HepG2 (cell line): ENCODE measurements at regions not wholly inside any gene's neighbourhood (a gene's known extent, or its start where the extent isn't known, plus 50 kb on each side); places are given as distances from the start of the nearest gene placed in this dataset.

Source experiments
- DNMT3B ChIP-seq: conservative IDR thresholded peaks from 2 replicates; pipeline ENCODE4 v1.6.1; 2016; ENCODE audit warnings: missing biosample characterization, control low read depth
- GFI1 ChIP-seq: sonication (generic); formaldehyde crosslinking; IDR thresholded peaks from 2 replicates; pipeline ENCODE4 v1.5.0; 2020; ENCODE audit warnings: missing genetic modification reagents, mild to moderate bottlenecking, borderline replicate concordance
- HINFP ChIP-seq: sonication (generic); formaldehyde crosslinking; IDR thresholded peaks from 2 replicates; pipeline ENCODE4 v1.4.0; 2020; ENCODE audit warnings: low read depth, mild to moderate bottlenecking, missing genetic modification reagents
- HMGA1 ChIP-seq: sonication (generic); formaldehyde crosslinking; conservative IDR thresholded peaks from 2 replicates; pipeline ENCODE4 v1.4.0; 2020; ENCODE audit warnings: missing genetic modification reagents
- MYNN ChIP-seq: sonication (generic); formaldehyde crosslinking; IDR thresholded peaks from 2 replicates; pipeline ENCODE4 v1.4.0; 2020; ENCODE audit warnings: mild to moderate bottlenecking, low read depth, missing genetic modification reagents
- SMC3 ChIP-seq: IDR thresholded peaks from 2 replicates; pipeline ENCODE4 v1.6.1; 2011; ENCODE audit warnings: low read length, improper control_type of control experiment
- UBTF ChIP-seq: sonication (generic); formaldehyde crosslinking; IDR thresholded peaks from 2 replicates; pipeline ENCODE4 v1.4.0; 2020; ENCODE audit warnings: mild to moderate bottlenecking, missing genetic modification reagents
- ZFP36L2 ChIP-seq: sonication (generic); formaldehyde crosslinking; IDR thresholded peaks from 2 replicates; pipeline ENCODE4 v1.4.0; 2020; ENCODE audit warnings: missing genetic modification reagents
- ZFYVE20 ChIP-seq: sonication (generic); formaldehyde crosslinking; IDR thresholded peaks from 2 replicates; pipeline ENCODE4 v1.8.0; 2023; ENCODE audit warnings: low read depth, mild to moderate bottlenecking, moderate library complexity, missing genetic modification reagents, borderline replicate concordance
- ZNF101 ChIP-seq: sonication (generic); formaldehyde crosslinking; IDR thresholded peaks from 2 replicates; pipeline ENCODE4 v1.4.0; 2020; ENCODE audit warnings: mild to moderate bottlenecking, low read depth, missing genetic modification reagents, borderline replicate concordance
- ZNF431 ChIP-seq: sonication (generic); formaldehyde crosslinking; IDR thresholded peaks from 2 replicates; pipeline ENCODE4 v1.9.0; 2022; ENCODE audit warnings: missing genetic modification reagents, low read depth, mild to moderate bottlenecking, borderline replicate concordance
- ZNF510 ChIP-seq: sonication (generic); formaldehyde crosslinking; IDR thresholded peaks from 2 replicates; pipeline ENCODE4 v1.4.0; 2020; ENCODE audit warnings: low read depth, mild to moderate bottlenecking, missing genetic modification reagents
- ZNF564 ChIP-seq: sonication (generic); formaldehyde crosslinking; IDR thresholded peaks from 2 replicates; pipeline ENCODE4 v1.8.1; 2023; ENCODE audit warnings: mild to moderate bottlenecking, missing genetic modification reagents
- ZNF83 ChIP-seq: sonication (generic); formaldehyde crosslinking; IDR thresholded peaks from 2 replicates; pipeline ENCODE4 v1.4.0; 2020; ENCODE audit warnings: missing genetic modification reagents, mild to moderate bottlenecking, borderline replicate concordance
- TF ChIP-seq, protein P1 (sequence below): sonication (generic); formaldehyde crosslinking; IDR thresholded peaks from 2 replicates; pipeline ENCODE4 v1.5.0; 2020; ENCODE audit warnings: mild to moderate bottlenecking, missing genetic modification reagents
- TF ChIP-seq, protein P2 (sequence below): sonication (generic); formaldehyde crosslinking; conservative IDR thresholded peaks from 2 replicates; pipeline ENCODE4 v1.4.0; 2020; ENCODE audit warnings: mild to moderate bottlenecking, missing genetic modification reagents, moderate library complexity

DNA sequence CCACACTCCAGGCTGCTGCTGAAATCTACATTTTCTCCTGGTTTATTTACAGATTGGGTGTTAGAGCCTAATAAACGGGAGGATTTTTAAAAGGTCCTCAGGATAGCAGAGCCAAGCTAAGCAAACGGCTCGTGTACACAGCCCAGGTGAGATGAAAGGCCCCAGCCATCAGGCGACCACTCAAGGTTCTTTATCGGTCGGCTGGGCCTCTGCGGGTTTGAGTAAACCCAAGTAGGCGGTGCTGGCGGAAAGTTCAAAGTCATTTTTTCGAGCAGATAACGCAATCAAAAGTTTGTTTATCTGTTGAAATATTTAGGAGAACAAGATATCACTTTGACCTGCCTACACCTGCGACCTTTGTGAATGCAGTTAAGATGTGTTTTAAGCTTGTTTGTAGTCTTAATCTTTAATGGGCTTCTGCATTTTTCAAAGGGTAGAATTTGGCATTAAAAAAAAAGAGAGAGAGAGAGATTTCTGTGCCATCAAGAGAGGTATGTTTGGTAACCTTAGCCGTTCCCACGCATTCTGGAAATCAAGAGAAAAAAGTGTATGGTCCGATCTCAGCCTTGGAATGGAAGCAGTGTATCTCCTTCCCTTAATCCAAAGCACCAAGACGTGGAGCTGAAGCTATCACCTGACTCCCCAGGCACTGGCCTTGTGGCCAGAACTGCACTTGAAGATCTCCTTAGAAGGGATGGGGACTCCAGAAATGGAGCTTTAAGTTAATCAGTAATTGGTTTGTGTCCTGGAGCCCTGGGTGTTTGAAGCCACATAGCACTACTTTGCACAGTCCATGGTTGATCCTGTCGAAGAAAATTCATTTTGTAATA is 301.7 kb upstream of the IRX5 start (continued):
- TF ChIP-seq, protein P1, sequence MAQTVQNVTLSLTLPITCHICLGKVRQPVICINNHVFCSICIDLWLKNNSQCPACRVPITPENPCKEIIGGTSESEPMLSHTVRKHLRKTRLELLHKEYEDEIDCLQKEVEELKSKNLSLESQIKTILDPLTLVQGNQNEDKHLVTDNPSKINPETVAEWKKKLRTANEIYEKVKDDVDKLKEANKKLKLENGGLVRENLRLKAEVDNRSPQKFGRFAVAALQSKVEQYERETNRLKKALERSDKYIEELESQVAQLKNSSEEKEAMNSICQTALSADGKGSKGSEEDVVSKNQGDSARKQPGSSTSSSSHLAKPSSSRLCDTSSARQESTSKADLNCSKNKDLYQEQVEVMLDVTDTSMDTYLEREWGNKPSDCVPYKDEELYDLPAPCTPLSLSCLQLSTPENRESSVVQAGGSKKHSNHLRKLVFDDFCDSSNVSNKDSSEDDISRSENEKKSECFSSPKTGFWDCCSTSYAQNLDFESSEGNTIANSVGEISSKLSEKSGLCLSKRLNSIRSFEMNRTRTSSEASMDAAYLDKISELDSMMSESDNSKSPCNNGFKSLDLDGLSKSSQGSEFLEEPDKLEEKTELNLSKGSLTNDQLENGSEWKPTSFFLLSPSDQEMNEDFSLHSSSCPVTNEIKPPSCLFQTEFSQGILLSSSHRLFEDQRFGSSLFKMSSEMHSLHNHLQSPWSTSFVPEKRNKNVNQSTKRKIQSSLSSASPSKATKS: no peak
- TF ChIP-seq ZNF101 (CRISPR knock-in tag) (no peak), DNMT3B (CRISPR knock-in tag) (0 out of 2 replicates have a peak, but pooled peaks have one; percentile 57), ZNF510 (CRISPR knock-in tag) (no peak), HMGA1 (CRISPR knock-in tag) (no peak), ZNF431 (CRISPR knock-in tag) (no peak), SMC3 (no peak), HINFP (CRISPR knock-in tag) (no peak), ZNF564 (CRISPR knock-in tag) (no peak), ZFYVE20 (CRISPR knock-in tag) (no peak), GFI1 (CRISPR knock-in tag) (peak; percentile 98), UBTF (CRISPR knock-in tag) (peak; percentile 46; the same call in 1 of the 2 replicates), ZNF83 (CRISPR knock-in tag) (no peak), MYNN (CRISPR knock-in tag) (no peak), ZFP36L2 (no peak)
- TF ChIP-seq, protein P2, sequence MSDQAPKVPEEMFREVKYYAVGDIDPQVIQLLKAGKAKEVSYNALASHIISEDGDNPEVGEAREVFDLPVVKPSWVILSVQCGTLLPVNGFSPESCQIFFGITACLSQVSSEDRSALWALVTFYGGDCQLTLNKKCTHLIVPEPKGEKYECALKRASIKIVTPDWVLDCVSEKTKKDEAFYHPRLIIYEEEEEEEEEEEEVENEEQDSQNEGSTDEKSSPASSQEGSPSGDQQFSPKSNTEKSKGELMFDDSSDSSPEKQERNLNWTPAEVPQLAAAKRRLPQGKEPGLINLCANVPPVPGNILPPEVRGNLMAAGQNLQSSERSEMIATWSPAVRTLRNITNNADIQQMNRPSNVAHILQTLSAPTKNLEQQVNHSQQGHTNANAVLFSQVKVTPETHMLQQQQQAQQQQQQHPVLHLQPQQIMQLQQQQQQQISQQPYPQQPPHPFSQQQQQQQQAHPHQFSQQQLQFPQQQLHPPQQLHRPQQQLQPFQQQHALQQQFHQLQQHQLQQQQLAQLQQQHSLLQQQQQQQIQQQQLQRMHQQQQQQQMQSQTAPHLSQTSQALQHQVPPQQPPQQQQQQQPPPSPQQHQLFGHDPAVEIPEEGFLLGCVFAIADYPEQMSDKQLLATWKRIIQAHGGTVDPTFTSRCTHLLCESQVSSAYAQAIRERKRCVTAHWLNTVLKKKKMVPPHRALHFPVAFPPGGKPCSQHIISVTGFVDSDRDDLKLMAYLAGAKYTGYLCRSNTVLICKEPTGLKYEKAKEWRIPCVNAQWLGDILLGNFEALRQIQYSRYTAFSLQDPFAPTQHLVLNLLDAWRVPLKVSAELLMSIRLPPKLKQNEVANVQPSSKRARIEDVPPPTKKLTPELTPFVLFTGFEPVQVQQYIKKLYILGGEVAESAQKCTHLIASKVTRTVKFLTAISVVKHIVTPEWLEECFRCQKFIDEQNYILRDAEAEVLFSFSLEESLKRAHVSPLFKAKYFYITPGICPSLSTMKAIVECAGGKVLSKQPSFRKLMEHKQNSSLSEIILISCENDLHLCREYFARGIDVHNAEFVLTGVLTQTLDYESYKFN (CRISPR knock-in tag): peak; percentile 80
